ENCODE measurements at regions not wholly inside any gene's neighbourhood (a gene's known extent, or its start where the extent isn't known, plus 50 kb on each side); places are given as distances from the start of the nearest gene placed in this dataset.

GRCh38 chr4:38463268-38463958, 200.6 kb upstream of the KLF3 start:
- no peak for TF ChIP-seq CTCF (IDR thresholded peaks at IDR 0.05 in 2 of 3, conservative IDR thresholded peaks at IDR 0.05 in 1 of 3; ENCODE audit: borderline replicate concordance in 1 of 3, insufficient read depth in 1 of 3, low read depth in 2 of 3, low read length in 2 of 3)
- no peak for TF ChIP-seq EZH2phosphoT487 (IDR thresholded peaks at IDR 0.05; ENCODE audit: borderline replicate concordance)
- TF ChIP-seq ELF1 (IDR thresholded peaks at IDR 0.05; ENCODE audit: borderline replicate concordance, low read depth): no peak
- TF ChIP-seq YY1 (IDR thresholded peaks at IDR 0.05; ENCODE audit: extremely low read depth, insufficient replicate concordance, low read depth, low read length): no peak
- no peak for TF ChIP-seq RAD21 (IDR thresholded peaks at IDR 0.05; ENCODE audit: low read depth)
- no peak for TF ChIP-seq POLR2A (IDR thresholded peaks at IDR 0.05; ENCODE audit: borderline replicate concordance, extremely low read depth, insufficient read depth, insufficient read length)
- no peak for TF ChIP-seq POLR2AphosphoS5 (IDR thresholded peaks at IDR 0.05; ENCODE audit: low read depth, low read length)
- TF ChIP-seq EZH2 (IDR thresholded peaks at IDR 0.05): no peak
